ENCODE measurements at regions not wholly inside any gene's neighbourhood (a gene's known extent, or its start where the extent isn't known, plus 50 kb on each side); places are given as distances from the start of the nearest gene placed in this dataset.

DNA sequence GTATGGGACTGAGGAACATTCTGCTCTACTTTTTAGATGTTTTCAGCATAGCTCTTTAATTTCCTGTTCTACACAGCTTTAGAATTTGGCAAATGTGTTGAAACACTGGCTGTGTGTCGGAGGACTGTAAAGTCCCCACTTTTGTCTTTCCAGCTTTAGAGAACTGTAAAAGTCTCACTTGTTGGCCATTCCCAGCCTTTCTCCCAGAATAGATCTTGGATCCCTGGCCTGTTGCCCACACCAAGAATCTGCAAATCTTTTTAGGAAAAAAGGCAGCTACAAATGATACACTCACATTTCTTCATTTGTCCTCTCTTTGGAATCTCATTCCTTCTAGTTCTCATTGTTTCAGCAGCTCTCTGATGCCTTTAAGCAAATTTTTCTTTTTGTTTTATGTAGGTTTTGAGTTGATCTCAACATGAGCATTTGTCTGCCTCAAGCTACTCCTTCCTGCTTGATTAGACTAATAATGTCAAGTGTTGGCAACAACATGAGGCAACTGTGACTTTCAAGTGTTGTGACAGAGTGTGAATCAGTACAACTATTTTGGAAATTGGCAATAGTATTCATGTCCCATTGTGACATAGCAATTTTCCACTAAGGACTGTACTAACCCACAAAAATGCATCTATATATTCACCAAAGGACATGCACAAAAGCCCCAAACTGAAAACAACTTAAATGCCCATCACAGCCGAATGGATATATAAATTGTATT is 610.8 kb downstream of the EPHA4 start:
- DNase-seq (ENCODE audit: low read depth, low spot score): no peak

DNA sequence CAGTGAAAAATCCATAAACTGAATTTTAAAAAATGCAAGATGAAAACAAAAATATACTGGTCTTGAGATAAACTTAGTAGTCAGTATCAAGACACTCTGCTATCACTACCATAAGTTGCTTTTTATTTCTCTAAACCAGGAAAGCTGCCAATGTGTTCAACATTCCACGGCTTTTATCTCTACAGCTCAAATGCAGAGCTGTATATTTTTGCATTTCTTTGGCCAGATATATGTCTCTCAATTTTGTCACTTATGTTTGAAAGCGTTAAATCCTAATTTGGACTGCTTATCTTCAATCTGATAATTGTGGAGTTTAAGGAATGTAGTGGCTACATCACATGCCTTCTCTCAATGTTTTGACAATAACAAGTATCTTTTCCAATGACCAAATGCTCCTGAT is 609.5 kb downstream of the EPHA4 start:
- DNase-seq (ENCODE audit: low read depth, low spot score): no peak

DNA sequence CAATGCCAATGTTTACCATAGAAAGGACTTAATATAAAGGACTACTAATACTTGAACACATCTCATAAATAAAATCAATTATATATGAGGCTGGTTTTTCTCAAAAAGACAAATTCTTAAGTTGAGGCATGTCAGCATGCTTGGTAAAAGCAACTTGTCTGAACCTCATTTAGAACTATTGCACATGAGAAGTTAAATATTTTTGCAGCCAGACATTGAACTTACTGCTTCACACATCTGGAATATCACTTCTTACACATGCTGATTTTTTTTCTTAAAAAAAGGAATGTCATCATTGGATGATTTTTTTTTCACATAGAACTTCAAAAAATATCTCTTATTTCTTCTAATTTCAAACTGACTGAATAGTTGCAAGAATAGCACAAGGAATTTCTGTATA is 609.0 kb downstream of the EPHA4 start:
- no peak for DNase-seq (ENCODE audit: low read depth, low spot score)

- no peak for DNase-seq (ENCODE audit: low read depth, low spot score)
Measured at GRCh38 chr2:220963930-220964329, 608.2 kb downstream of the EPHA4 start.

DNA sequence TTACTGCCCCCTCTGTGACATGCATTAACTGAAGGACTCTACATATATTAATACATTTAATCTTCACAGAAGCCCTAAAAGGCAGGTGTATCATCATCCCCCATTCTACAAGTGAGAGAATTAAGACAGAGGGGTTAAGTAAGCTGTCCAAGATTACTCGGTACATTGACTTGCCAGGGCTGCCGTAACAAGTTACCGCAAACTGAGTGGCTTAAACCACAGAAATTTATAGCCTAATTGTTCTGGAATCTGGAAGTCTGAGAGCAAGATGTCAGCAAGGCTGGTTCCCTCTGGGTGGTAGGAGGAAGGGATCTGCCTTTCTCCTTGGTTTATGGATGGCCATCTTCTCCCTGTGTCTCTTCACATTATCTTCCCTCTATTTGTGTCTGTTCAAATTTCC is 605.5 kb downstream of the EPHA4 start:
- DNase-seq (ENCODE audit: low read depth, low spot score): no peak

GRCh38 chr2:220969348-220969747 is 602.8 kb downstream of the EPHA4 start:
- DNase-seq (ENCODE audit: low read depth, low spot score): no peak

GRCh38 chr2:220980966-220981675 is 591.0 kb downstream of the EPHA4 start:
- DNase-seq (ENCODE audit: low read depth, low spot score): no peak

DNA sequence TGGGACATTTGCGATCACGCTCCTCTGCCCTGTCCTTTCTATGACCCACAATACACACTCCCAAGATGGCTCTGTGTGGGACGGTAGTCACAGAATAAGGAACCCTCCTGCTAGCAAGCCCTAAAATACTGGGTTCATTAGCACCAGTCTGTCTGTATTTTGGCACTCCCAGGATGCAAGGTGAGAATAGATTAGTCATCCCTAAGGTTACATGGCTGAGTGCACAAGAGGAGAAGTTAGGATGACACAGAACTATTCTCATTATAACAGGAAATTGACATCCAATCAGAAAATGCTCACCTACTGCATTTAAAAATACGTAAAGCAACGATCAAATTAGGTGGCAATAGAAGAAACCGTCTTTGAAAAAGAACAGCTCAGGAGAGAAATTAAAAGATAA is 590.2 kb downstream of the EPHA4 start:
- DNase-seq (ENCODE audit: low read depth, low spot score): no peak

DNA sequence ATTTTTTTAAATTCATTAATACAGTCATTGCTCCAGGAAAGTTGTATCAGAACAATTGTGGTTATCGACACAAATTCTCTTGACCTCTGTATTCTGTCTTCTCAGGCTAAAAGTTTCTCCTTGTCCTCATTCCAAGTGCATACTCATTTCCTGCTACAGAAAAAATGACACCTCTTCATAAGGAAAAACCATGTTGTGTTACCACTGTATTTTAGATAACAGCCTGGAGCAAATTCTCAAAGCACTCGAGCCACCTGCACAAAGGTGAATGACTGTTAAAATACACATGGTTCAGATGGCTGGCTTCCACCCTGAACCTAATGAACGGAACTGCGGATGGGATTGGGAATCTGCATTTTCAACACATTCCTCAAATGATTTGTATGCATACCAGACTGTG is 586.5 kb downstream of the EPHA4 start:
- DNase-seq (ENCODE audit: low read depth, low spot score): no peak

GRCh38 chr2:220987839-220988238 is 584.3 kb downstream of the EPHA4 start:
- DNase-seq (ENCODE audit: low read depth, low spot score): no peak

DNA sequence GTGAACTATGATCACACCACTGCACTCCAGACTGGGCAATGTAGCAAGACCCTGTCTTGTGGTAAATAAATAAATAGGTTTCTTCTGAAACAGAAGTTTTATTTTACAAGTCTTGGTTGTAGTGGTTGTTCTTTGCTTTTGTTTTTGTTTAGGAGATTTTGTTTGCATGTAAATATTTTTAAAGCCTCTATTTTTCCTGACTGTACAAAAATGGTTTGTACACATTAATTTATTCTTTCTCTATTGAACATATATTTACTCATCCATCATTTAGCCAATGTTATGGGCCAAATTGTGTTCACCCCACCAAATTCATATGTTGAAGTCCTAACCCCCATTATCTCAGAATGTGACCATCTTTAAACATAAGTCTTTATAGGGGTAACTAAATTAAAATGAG is 580.1 kb downstream of the EPHA4 start:
- DNase-seq (ENCODE audit: low read depth, low spot score): no peak

DNA sequence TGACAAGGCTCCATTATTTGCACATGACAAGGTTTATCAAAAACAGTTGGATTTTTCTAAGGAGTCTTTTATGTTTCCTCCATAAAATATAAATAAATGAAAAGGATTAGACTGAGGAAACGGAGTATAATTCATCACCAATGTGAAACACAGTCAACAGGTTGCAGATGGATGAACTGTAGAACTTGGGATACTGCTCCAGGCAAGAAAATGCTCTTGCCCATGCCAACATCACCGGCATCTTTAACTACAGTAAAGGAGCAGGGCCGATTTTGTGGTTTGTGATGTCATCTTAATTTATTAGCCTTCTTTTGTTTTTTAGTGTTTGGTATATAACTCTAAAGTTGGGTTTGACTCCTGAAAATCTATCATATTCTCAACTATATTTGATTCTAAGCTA is 577.3 kb downstream of the EPHA4 start:
- DNase-seq (ENCODE audit: low read depth, low spot score): no peak

GRCh38 chr2:220995581-220995980 is 576.5 kb downstream of the EPHA4 start:
- no peak for DNase-seq (ENCODE audit: low read depth, low spot score)

DNA sequence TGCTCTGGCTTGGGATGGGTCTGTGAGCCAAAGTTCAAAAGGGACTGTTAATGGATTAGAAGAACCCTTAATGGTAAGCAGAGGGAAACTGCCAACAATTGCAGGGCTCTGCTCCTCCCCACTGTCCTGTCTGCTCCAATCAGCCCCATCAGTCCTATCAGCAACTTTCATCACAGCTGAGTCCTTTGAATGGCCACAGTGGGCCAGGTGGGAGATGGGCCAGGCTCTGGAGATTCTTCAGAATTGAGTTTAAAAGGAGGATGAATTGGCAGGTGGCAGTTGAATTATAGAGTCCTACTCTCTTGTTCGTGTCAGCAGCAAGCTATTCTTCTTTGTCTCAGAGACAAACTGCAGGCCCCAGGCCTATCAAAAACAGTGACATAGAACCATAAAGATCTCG is 573.9 kb downstream of the EPHA4 start:
- DNase-seq (ENCODE audit: low read depth, low spot score): no peak

- DNase-seq (ENCODE audit: low read depth, low spot score): no peak
Measured at GRCh38 chr2:220999356-220999755, 572.7 kb downstream of the EPHA4 start.

DNA sequence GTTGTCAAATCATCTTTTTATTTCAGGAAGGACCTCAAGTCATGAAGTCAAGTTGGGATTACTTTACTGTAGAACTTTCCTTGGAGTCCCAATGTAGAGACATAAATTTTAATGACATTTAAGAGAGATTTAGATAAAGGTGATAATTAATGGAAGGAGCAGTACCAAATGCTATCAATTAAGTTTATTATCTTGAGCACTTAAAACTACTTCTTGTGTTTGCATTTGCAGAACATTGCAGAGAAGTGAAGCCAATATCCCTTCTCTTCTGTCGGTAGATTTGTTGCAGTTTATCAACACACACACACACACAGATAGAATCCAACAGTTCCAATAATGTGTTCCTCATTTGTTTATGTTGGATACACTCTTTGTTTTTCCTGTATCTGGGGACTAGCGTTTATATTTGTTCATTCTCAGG is 570.7 kb downstream of the EPHA4 start:
- DNase-seq (ENCODE audit: low read depth, low spot score): no peak

GRCh38 chr2:221002101-221002685 is 569.9 kb downstream of the EPHA4 start:
- no peak for DNase-seq (ENCODE audit: low read depth, low spot score)

GRCh38 chr2:221005338-221005737 is 566.8 kb downstream of the EPHA4 start:
- no peak for DNase-seq (ENCODE audit: low read depth, low spot score)

GRCh38 chr2:221006084-221006483 is 566.0 kb downstream of the EPHA4 start:
- DNase-seq (ENCODE audit: low read depth, low spot score): no peak

GRCh38 chr2:221016551-221016950 is 555.6 kb downstream of the EPHA4 start:
- DNase-seq (ENCODE audit: low read depth, low spot score): no peak

DNA sequence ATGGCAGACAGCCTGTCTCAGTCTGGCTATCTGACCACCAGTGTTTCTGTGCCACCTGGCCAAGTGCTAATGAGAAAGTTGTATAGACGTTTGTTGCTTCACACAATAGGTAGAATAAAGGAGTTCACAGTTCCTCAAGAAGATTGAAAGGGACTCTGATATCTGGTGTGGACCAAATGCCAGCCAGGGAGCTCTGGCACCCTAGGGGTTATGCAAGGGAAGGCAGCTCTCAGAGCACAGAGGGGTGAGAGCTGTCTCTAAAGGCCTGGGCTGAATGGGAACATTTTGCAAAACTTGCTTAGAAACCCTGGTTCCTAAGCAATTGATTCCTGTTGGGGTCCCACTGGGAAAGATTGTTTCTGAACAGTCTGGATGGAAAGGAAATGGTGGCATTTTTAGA is 553.8 kb downstream of the EPHA4 start:
- DNase-seq (ENCODE audit: low read depth, low spot score): no peak

DNA sequence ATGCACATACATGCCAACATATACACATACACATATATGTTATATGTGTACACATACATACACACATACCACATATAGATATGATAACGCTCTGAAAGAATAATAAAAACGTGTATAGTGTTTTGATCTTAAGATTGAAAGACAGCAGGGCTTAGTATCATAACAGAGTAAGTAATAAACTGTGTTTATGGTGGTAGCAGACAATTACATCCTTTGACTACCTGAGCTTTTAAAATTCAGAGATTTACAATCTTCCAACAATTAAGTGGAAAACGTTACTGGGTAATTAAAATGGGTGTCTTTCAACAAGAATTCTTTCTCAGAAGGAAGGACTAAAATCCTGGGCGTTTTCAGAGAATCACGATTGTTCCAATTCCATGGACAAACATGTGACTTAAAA is 552.4 kb downstream of the EPHA4 start:
- no peak for DNase-seq (ENCODE audit: low read depth, low spot score)

DNA sequence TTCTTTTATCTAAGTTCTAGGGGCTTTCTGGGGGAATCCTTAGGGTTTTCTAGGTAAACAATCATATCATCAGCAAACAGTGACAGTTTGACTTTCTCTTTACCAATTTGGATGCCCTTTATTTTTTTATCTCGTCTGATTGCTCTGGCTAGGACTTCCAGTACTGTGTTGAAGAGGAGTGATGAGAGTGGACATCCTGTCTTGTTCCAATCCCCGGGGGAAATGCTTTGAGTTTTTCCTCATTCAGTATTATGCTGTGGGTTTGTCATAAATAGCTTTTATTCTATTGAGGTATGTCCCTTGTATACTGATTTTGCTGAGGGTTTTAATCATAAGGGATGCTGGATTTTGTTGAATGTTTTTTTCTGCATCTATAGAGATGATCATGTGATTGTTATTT is 549.5 kb downstream of the EPHA4 start:
- DNase-seq (ENCODE audit: low read depth, low spot score): no peak
